Brain microvascular endothelial cell (primary cell): ENCODE measurements at regions not wholly inside any gene's neighbourhood (a gene's known extent, or its start where the extent isn't known, plus 50 kb on each side); places are given as distances from the start of the nearest gene placed in this dataset.
"Not testable (repeated sequence)": the region's sequence is repeated elsewhere in the genome, so short reads cannot be mapped to it uniquely, and the experiment has no call there.

ENCODE experiments used
- DNase-seq: peaks from one replicate; pipeline ENCODE4 v3.0.0-alpha.2; 2020
- H3K27ac ChIP-seq: fragments of 250-450 bp; sonication (Bioruptor Pico); 2 replicates; pipeline ENCODE4 v1.5.1; 2020; ENCODE audit warnings: mild to moderate bottlenecking, moderate library complexity
- H3K27me3 ChIP-seq: fragments of 250-450 bp; sonication (Bioruptor Pico); replicated peaks from 2 replicates; pipeline ENCODE4 v1.5.1; 2020; ENCODE audit warnings: mild to moderate bottlenecking
- H3K36me3 ChIP-seq: fragments of 250-450 bp; sonication (Bioruptor Pico); replicated peaks from 2 replicates; pipeline ENCODE4 v1.5.1; 2020; ENCODE audit warnings: mild to moderate bottlenecking
- H3K4me3 ChIP-seq: 2 replicates; pipeline ENCODE4 v1.5.1; 2011; ENCODE audit warnings: low read depth, mild to moderate bottlenecking, control low read depth, low read length, moderate library complexity
- in situ Hi-C: cut with HindIII; loops from 2 replicates; pipeline ENCODE4 v1.10.0; 2017; ENCODE audit warnings: low sequenced_read_pairs, low pct_ligation_motif_present
- TF ChIP-seq, protein P1 (sequence below): IDR thresholded peaks from 2 replicates; pipeline ENCODE4 v1.5.1; 2011; ENCODE audit warnings: low read depth, mild to moderate bottlenecking, moderate library complexity, low read length, control low read depth, inconsistent platforms; ENCODE audit errors: missing control alignments

DNA sequence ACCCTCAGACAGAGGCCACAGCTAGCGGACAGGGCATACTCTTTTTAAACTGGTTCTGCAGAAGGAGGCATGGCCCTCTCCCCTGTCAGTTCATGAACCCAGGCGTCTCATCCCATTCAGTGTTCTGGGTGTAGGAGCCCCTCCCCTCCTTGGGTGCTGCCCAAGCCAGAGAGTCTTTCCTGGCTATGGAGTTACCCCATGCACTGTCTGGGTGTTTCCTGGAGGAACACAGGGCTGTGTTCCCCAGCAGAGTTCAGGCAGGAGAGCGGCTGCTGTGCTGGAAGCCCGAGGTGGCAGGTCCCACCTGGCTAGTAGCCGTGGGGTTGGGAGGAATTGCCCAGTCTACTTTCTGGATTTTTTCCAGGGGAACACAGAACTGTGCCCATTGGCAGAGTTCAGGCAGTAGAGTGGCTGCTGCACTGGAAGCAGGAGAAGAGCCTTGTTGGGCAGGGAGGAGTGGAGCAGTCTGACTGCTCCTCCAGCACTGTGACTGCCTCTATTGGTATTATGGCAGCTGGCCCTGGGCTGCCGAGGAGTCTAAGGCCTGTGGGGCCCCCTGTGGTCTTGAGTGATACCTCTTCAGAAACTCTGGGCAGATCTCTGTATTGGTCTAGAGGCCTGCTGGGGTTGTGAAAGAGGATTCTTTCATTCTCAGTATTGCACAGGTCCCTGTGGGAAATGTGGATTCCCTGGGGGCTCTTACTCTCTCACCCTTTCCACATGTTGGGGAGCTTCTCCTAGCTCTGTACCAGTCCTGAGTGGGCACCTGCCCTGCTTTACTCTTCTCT lies 168.3 kb downstream of the PCDH20 start:
- in situ Hi-C loops = no loop called here
- Histone ChIP-seq H3K36me3 (no peaks in the 10 kb centered on the region), H3K27me3 (no peaks in the 10 kb centered on the region), H3K27ac (no peak overlapping the region), H3K4me3 (no peak overlapping the region)
- DNase-seq = no peak
- TF ChIP-seq, protein P1, sequence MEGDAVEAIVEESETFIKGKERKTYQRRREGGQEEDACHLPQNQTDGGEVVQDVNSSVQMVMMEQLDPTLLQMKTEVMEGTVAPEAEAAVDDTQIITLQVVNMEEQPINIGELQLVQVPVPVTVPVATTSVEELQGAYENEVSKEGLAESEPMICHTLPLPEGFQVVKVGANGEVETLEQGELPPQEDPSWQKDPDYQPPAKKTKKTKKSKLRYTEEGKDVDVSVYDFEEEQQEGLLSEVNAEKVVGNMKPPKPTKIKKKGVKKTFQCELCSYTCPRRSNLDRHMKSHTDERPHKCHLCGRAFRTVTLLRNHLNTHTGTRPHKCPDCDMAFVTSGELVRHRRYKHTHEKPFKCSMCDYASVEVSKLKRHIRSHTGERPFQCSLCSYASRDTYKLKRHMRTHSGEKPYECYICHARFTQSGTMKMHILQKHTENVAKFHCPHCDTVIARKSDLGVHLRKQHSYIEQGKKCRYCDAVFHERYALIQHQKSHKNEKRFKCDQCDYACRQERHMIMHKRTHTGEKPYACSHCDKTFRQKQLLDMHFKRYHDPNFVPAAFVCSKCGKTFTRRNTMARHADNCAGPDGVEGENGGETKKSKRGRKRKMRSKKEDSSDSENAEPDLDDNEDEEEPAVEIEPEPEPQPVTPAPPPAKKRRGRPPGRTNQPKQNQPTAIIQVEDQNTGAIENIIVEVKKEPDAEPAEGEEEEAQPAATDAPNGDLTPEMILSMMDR = no peak

DNA sequence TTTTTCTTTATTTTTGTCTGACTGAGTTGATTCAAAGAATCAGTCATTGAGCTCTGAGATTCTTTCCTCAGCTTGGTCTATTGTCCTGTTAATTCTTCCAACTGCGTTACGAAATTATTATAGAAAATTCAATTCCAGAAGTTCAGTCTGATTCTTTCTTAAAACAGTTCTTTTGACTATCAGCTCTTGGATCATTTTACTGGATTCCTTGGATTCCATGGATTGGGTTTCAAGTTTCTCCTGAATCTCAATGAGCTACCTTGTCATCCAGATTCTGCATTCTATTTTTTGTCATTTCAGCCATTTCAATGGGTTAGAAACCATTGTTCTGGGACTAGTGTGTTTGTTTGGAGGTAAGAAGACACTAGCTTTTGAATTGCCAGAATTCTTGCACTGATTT lies 169.3 kb downstream of the PCDH20 start:
- H3K27me3 ChIP-seq = no peaks in the 10 kb centered on the region
- H3K27ac ChIP-seq = no peak overlapping the region
- no peak for DNase-seq
- no peak overlapping the region for H3K4me3 ChIP-seq
- in situ Hi-C loops = no loop called here
- no peaks in the 10 kb centered on the region for H3K36me3 ChIP-seq
- TF ChIP-seq, protein P1 = no peak

DNA sequence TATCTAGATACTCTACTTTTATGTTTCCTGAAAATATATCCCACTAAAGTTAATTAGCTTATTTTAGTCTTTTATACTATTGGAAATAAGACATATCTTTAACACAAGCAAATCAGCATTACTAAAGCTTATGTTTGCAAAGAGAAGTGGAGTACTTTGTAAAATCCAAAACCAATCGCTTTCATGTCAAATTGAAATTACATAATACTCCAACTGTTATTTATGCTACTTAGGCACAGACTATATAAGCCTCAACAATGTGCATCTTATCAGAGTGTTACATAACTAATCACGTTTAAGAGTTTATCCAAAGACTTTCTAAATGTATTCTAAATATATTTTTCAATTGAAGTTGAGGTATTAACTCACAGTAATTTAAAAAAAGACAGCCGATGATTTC lies 200.0 kb downstream of the PCDH20 start:
- TF ChIP-seq, protein P1 = no peak

DNA sequence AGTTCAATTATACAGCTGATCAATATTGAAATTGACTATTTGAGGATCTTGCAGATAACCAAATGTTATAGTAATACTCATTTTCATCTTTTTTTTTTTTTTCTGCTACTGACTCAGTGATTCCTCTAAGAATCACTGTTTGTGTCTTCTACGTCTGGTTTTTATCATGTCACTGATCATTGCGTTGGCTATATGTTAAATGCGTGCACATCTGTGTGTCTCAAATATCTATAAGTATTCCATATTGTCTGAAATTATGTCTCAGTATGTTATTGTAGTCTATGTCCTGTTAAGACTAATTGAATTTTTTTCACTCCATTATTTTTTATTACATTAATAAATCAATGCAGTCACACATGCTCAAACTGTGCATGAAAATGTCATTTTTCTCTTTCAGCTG lies 200.5 kb downstream of the PCDH20 start:
- in situ Hi-C loops = no loop called here

More for the DNA sequence above, 200.0 kb downstream of the PCDH20 start:
- Histone ChIP-seq H3K36me3 (no peaks in the 10 kb centered on the region), H3K27ac (no peak overlapping the region), H3K4me3 (no peak overlapping the region), H3K27me3 (no peaks in the 10 kb centered on the region)
- DNase-seq = no peak
- in situ Hi-C loops = no loop called here

DNA sequence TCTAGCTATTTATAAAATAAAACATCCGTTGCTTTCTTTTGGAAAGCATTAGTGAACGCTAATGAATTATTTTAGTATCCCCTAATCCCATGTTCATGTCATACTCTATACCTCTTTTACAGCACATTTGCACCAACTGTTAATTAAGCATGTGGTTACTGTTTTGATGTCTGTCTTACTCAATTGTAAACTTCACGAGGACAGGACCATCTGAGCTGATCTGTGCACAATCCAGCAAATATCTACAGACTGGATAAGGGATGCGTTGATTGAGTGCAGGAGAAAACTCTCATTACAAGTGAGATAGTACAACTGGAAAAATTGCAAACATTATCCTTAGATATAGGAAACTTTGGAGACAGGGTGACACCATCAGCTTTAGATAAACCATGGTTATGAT lies 201.1 kb downstream of the PCDH20 start:
- Histone ChIP-seq H3K4me3 (no peak overlapping the region), H3K36me3 (no peaks in the 10 kb centered on the region), H3K27me3 (no peaks in the 10 kb centered on the region), H3K27ac (no peak overlapping the region)
- TF ChIP-seq, protein P1 = no peak
- no peak for DNase-seq
- in situ Hi-C loops = no loop called here

More for the DNA sequence above, 200.5 kb downstream of the PCDH20 start:
- H3K4me3 ChIP-seq = no peak overlapping the region
- no peaks in the 10 kb centered on the region for H3K27me3 ChIP-seq
- DNase-seq = no peak
- H3K36me3 ChIP-seq = no peaks in the 10 kb centered on the region
- H3K27ac ChIP-seq = no peak overlapping the region
- TF ChIP-seq, protein P1 = no peak

DNA sequence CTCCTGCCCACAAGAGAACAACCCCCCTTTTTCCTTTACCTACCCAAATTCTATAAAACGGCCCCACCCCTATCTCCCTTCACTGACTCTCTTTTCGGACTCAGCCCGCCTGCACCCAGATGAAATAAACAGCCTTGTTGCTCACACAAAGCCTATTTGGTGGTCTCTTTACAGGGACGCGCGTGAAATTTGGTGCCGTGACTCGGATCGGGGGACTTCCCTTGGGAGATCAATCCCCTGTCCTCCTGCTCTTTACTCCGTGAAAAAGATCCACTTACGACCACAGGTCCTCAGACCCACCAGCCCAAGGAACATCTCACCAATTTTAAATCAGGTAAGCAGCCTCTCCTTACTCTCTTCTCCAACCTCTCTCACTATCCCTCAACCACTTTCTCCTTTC lies 209.8 kb downstream of the PCDH20 start:
- H3K27me3 ChIP-seq, H3K4me3 ChIP-seq, in situ Hi-C loops, H3K36me3 ChIP-seq, DNase-seq, H3K27ac ChIP-seq: not testable (repeated sequence)
